NCI-H1694 (cell line): ENCODE measurements at regions not wholly inside any gene's neighbourhood (a gene's known extent, or its start where the extent isn't known, plus 50 kb on each side); places are given as distances from the start of the nearest gene placed in this dataset.

Experiments used
- DNase-seq: peaks from one replicate; lab custom pipeline; 2025; lab: John Stamatoyannopoulos, UW

GRCh38 chr9:131809941-131810344 lies 70.1 kb upstream of the RAPGEF1 start:
- peak; percentile 97 for DNase-seq

- no peak for DNase-seq
These were observed 68.4 kb upstream of the RAPGEF1 start for GRCh38 chr9:131808291-131808690.

GRCh38 chr9:131807144-131807983 lies 67.5 kb upstream of the RAPGEF1 start:
- DNase-seq = no peak

GRCh38 chr9:131805803-131806202 lies 65.9 kb upstream of the RAPGEF1 start:
- no peak for DNase-seq

- DNase-seq = no peak
These were observed 65.0 kb upstream of the RAPGEF1 start for GRCh38 chr9:131804826-131805225.

- no peak for DNase-seq
These were observed 64.0 kb upstream of the RAPGEF1 start for GRCh38 chr9:131803758-131804411.

GRCh38 chr9:131801810-131802209 lies 61.9 kb upstream of the RAPGEF1 start:
- no peak for DNase-seq

GRCh38 chr9:131800843-131801242 lies 61.0 kb upstream of the RAPGEF1 start:
- DNase-seq = no peak

- no peak for DNase-seq
These were observed 60.5 kb upstream of the RAPGEF1 start for GRCh38 chr9:131800366-131800765.

GRCh38 chr9:131799177-131799823 lies 59.4 kb upstream of the RAPGEF1 start:
- no peak for DNase-seq

GRCh38 chr9:131798246-131798645 lies 58.4 kb upstream of the RAPGEF1 start:
- DNase-seq = no peak

GRCh38 chr9:131794393-131794792 lies 54.5 kb upstream of the RAPGEF1 start:
- DNase-seq = no peak

GRCh38 chr9:131791542-131792254 lies 51.8 kb upstream of the RAPGEF1 start:
- no peak for DNase-seq
